Liver (tissue), 8 donors: ENCODE measurements at regions not wholly inside any gene's neighbourhood (a gene's known extent, or its start where the extent isn't known, plus 50 kb on each side); places are given as distances from the start of the nearest gene placed in this dataset.

ENCODE experiments used
- DNase-seq: peaks from one replicate; pipeline ENCODE4 v3.0.0-alpha.2; 2017; ENCODE audit warnings: low spot score
- H3K27ac ChIP-seq, 2 donors: one replicate each; pipeline ENCODE4 v1.7.0; 2013; ENCODE audit warnings: inconsistent platforms in 2 of 2, low read length in 2 of 2, control low read depth in 1 of 2, low read depth in 1 of 2, mild to moderate bottlenecking in 1 of 2
- H3K27me3 ChIP-seq, 4 donors: one replicate each; pipeline versions ENCODE4 v1.6.1 to v1.7.0; 2013; ENCODE audit warnings: low read length in 3 of 4, inconsistent platforms in 1 of 4, mild to moderate bottlenecking in 1 of 4, moderate library complexity in 1 of 4; ENCODE audit not compliant: control insufficient read depth in 4 of 4, insufficient read depth in 4 of 4
- H3K36me3 ChIP-seq, 4 donors: one replicate each; pipeline versions ENCODE4 v1.6.1 to v1.7.0; 2013; ENCODE audit warnings: low read length in 3 of 4, mild to moderate bottlenecking in 3 of 4, low read depth in 1 of 4, moderate library complexity in 1 of 4; ENCODE audit not compliant: control insufficient read depth in 4 of 4, insufficient read depth in 3 of 4
- H3K4me1 ChIP-seq, 4 donors: one replicate each; pipeline versions ENCODE4 v1.6.1 to v1.7.0; 2013; ENCODE audit warnings: low read length in 3 of 4, mild to moderate bottlenecking in 3 of 4, moderate library complexity in 1 of 4; ENCODE audit not compliant: control insufficient read depth in 4 of 4, insufficient read depth in 4 of 4
- H3K4me3 ChIP-seq, 3 donors: one replicate each; pipeline versions ENCODE4 v1.6.1 to v1.7.0; 2013; ENCODE audit warnings: low read length in 3 of 3, control low read depth in 1 of 3, low read depth in 1 of 3, mild to moderate bottlenecking in 1 of 3
- H3K9ac ChIP-seq, 2 donors: one replicate each; pipeline ENCODE4 v1.7.0; 2013; ENCODE audit warnings: low read length in 2 of 2, mild to moderate bottlenecking in 2 of 2, moderate library complexity in 2 of 2, control low read depth in 1 of 2, low read depth in 1 of 2
- H3K9me3 ChIP-seq, 4 donors: one replicate each; pipeline versions ENCODE4 v1.6.1 to v1.7.0; 2013; ENCODE audit warnings: low read length in 3 of 4; ENCODE audit not compliant: control insufficient read depth in 4 of 4
- CTCF ChIP-seq: fragments of 150-350 bp; IDR thresholded peaks from 2 replicates; pipeline ENCODE4 v1.5.1; 2017; ENCODE audit warnings: improper control_type of control experiment, low read depth, low read length; ENCODE audit not compliant: missing input control
- EGR1 ChIP-seq, 2 donors: IDR thresholded peaks; 2 replicates each; pipeline ENCODE4 v1.6.1; 2016 to 2018; ENCODE audit warnings: antibody characterized with exemption in 2 of 2, low read depth in 2 of 2
- GABPA ChIP-seq, 2 donors: IDR thresholded peaks in 1 of 2; conservative IDR thresholded peaks in 1 of 2; 2 replicates each; pipeline ENCODE4 v1.6.1; 2016; ENCODE audit warnings: antibody characterized with exemption in 2 of 2, mild to moderate bottlenecking in 1 of 2, moderate library complexity in 1 of 2
- SP1 ChIP-seq: IDR thresholded peaks from 2 replicates; pipeline ENCODE4 v1.6.1; 2018; ENCODE audit warnings: antibody characterized with exemption, mild to moderate bottlenecking
- TAF1 ChIP-seq: conservative IDR thresholded peaks from 2 replicates; pipeline ENCODE4 v1.6.1; 2016; ENCODE audit warnings: antibody characterized with exemption, mild to moderate bottlenecking
- YY1 ChIP-seq: IDR thresholded peaks from 2 replicates; pipeline ENCODE4 v1.6.1; 2016; ENCODE audit warnings: antibody characterized with exemption, mild to moderate bottlenecking
- WGBS: extraction: QIAGEN DNeasy Blood & Tissue Kit; methylation state at CpG from one replicate; pipeline ENCODE4 v1.1.7; 2013; 5-methylcytosine and 5-hydroxymethylcytosine counted together
- TF ChIP-seq, protein P1 (sequence below): IDR thresholded peaks from 2 replicates; pipeline ENCODE4 v1.6.1; 2016; ENCODE audit warnings: antibody characterized with exemption
- TF ChIP-seq, protein P2 (sequence below): IDR thresholded peaks from 2 replicates; pipeline ENCODE4 v1.6.1; 2016; ENCODE audit warnings: antibody characterized with exemption
- TF ChIP-seq, protein P3 (sequence below): IDR thresholded peaks from 2 replicates; pipeline ENCODE4 v1.6.1; 2016; ENCODE audit warnings: antibody characterized with exemption
- TF ChIP-seq, protein P4 (sequence below): IDR thresholded peaks from 2 replicates; pipeline ENCODE4 v1.6.1; 2016; ENCODE audit warnings: antibody characterized with exemption, mild to moderate bottlenecking
- donor health status: healthy.
- donor health status: healthy.
- donor health status: healthy.
- donor health status: healthy.
- donor health status: healthy.

DNA sequence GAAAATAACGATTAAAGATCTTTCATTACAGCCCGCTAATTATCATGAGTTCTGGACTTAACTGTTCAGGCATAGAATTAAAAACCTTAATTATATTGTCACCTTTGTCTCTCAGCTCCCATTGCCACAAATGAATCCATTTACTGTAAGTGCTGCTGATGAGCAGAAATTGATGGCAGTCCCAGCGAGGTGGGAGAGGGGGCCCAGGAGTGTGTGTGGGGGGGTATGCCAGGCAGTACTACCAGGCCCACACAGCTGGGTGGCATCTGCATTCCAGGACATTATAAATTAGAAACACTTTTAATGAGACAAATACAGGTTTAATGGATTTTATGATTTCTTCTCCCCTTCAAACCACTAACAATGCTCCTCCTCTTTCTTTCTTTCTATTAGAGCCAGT, 196.0 kb downstream of the MELK start:
- H3K4me1 ChIP-seq: no peaks in the 10 kb centered on the region
- no peaks in the 10 kb centered on the region for H3K36me3 ChIP-seq
- DNase-seq: no peak
- no peak overlapping the region for H3K27ac ChIP-seq
- no peak overlapping the region for H3K4me3 ChIP-seq
- H3K27me3 ChIP-seq: peaks cover 0 to 9% (median 3%) of the 10 kb centered on the region in 4 donors
- no peak overlapping the region for H3K9ac ChIP-seq
- 83% methylated on average over 3 of the region's 3 CpGs for WGBS
- TF ChIP-seq, protein P1, sequence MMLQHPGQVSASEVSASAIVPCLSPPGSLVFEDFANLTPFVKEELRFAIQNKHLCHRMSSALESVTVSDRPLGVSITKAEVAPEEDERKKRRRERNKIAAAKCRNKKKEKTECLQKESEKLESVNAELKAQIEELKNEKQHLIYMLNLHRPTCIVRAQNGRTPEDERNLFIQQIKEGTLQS: no peak
- TF ChIP-seq, protein P2, sequence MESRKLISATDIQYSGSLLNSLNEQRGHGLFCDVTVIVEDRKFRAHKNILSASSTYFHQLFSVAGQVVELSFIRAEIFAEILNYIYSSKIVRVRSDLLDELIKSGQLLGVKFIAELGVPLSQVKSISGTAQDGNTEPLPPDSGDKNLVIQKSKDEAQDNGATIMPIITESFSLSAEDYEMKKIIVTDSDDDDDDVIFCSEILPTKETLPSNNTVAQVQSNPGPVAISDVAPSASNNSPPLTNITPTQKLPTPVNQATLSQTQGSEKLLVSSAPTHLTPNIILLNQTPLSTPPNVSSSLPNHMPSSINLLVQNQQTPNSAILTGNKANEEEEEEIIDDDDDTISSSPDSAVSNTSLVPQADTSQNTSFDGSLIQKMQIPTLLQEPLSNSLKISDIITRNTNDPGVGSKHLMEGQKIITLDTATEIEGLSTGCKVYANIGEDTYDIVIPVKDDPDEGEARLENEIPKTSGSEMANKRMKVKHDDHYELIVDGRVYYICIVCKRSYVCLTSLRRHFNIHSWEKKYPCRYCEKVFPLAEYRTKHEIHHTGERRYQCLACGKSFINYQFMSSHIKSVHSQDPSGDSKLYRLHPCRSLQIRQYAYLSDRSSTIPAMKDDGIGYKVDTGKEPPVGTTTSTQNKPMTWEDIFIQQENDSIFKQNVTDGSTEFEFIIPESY: no peak
- H3K9me3 ChIP-seq: no peaks in the 10 kb centered on the region

DNA sequence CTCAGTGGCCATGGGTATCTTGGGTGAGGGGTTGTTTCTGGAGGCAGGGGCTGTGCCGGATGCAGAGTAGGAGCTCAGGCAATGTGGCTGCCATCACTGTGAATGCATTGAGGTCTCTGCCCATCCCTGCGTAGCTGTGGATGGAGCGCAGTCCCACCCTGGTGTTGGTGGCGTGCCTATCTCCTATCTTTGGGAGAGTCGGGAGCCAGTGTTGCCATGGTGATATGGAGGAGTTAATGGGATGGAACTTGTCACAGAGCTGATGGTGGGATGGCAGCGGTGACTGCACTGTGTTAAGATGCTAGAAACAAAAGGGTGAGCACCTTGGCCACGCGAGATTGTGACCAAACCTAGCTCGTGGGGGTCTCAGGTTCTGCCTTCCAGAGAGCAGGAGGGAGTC, 197.3 kb downstream of the MELK start:
- no peaks in the 10 kb centered on the region for H3K9me3 ChIP-seq
- DNase-seq: no peak
- no peaks in the 10 kb centered on the region for H3K36me3 ChIP-seq
- no peak overlapping the region for H3K9ac ChIP-seq
- H3K27me3 ChIP-seq: peaks cover 0 to 9% (median 1%) of the 10 kb centered on the region in 4 donors
- 70% methylated on average over 9 of the region's 9 CpGs for WGBS
- H3K4me3 ChIP-seq: no peak overlapping the region
- TF ChIP-seq, protein P3, sequence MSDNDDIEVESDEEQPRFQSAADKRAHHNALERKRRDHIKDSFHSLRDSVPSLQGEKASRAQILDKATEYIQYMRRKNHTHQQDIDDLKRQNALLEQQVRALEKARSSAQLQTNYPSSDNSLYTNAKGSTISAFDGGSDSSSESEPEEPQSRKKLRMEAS: no peak
- no peak for TF ChIP-seq GABPA (IDR thresholded peaks at IDR 0.05 in 1 of 2, conservative IDR thresholded peaks at IDR 0.05 in 1 of 2)
- no peak overlapping the region for H3K27ac ChIP-seq
- no peaks in the 10 kb centered on the region for H3K4me1 ChIP-seq

DNA sequence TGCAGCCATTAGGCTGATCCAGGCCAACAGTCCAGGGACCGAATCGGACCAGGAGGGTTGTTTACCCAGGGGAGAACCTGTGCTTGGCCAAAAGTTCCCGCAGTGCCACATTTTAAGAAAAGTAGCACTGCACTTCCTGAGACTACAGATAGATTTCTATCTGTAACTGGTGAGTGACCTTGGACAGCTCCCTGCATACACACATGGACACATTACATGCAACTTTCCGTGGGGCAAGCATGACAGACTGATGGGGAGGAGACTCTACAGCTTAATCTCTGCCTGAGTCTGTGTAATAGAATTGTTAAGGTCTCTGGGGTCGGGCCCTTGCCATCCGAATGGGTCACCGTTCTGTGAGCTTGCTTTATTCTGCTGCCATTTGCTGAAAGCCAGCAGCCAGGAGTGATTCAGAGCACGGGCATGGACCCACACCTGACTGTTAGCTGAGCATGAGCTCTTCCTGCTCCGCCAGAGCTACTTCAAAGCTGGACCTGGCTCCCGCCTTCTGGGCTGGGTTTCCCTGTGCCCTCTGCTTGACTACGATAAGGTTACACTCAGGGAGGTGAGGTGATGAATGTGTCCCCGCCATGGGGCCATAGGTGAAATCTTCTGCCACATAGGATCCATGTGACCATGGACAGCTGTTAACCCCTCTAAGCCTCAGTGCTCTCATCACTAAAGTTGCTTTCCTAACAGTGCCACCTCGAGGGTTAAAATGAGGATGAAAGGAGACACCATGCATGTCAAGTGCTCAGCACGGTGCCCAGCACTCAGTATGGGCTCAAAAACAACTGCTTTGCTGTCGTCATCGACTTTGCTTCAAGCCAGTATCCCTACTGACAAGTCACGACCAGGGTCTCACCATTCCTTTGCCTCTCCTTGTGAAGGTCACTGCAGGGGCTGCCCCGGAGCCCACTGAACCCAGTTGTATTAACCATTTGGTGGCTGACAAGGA, 200.0 kb downstream of the MELK start:
- Histone ChIP-seq H3K4me1 (no peaks in the 10 kb centered on the region), H3K9me3 (no peaks in the 10 kb centered on the region), H3K36me3 (no peaks in the 10 kb centered on the region), H3K9ac (no peak overlapping the region), H3K27ac (no peak overlapping the region), H3K4me3 (no peak overlapping the region), H3K27me3 (peaks cover 0 to 9% (median 2%) of the 10 kb centered on the region in 4 donors)
- no peak for TF ChIP-seq CTCF
- no peak for TF ChIP-seq TAF1
- TF ChIP-seq, protein P4, sequence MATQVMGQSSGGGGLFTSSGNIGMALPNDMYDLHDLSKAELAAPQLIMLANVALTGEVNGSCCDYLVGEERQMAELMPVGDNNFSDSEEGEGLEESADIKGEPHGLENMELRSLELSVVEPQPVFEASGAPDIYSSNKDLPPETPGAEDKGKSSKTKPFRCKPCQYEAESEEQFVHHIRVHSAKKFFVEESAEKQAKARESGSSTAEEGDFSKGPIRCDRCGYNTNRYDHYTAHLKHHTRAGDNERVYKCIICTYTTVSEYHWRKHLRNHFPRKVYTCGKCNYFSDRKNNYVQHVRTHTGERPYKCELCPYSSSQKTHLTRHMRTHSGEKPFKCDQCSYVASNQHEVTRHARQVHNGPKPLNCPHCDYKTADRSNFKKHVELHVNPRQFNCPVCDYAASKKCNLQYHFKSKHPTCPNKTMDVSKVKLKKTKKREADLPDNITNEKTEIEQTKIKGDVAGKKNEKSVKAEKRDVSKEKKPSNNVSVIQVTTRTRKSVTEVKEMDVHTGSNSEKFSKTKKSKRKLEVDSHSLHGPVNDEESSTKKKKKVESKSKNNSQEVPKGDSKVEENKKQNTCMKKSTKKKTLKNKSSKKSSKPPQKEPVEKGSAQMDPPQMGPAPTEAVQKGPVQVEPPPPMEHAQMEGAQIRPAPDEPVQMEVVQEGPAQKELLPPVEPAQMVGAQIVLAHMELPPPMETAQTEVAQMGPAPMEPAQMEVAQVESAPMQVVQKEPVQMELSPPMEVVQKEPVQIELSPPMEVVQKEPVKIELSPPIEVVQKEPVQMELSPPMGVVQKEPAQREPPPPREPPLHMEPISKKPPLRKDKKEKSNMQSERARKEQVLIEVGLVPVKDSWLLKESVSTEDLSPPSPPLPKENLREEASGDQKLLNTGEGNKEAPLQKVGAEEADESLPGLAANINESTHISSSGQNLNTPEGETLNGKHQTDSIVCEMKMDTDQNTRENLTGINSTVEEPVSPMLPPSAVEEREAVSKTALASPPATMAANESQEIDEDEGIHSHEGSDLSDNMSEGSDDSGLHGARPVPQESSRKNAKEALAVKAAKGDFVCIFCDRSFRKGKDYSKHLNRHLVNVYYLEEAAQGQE: peak; percentile 70
- TF ChIP-seq GABPA (IDR thresholded peaks at IDR 0.05 in 1 of 2, conservative IDR thresholded peaks at IDR 0.05 in 1 of 2): no peak
- no peak for TF ChIP-seq SP1
- TF ChIP-seq YY1: no peak
- TF ChIP-seq, protein P3: no peak
- TF ChIP-seq EGR1 (IDR thresholded peaks at IDR 0.05; ENCODE audit: low read depth in 2 of 2): no peak
- DNase-seq: no peak
- WGBS: 35% methylated on average over 18 of the region's 18 CpGs
